WTC11 (cell line): ENCODE measurements at regions not wholly inside any gene's neighbourhood (a gene's known extent, or its start where the extent isn't known, plus 50 kb on each side); places are given as distances from the start of the nearest gene placed in this dataset.

Experiments
- ATAC-seq: fragments of 200-7000 bp; cut with Tn5 transposase; 2 replicates; pipeline ENCODE4 v1.10.0; 2021; ENCODE audit warnings: mild to moderate bottlenecking, moderate library complexity
- CTCF ChIA-PET: fragments of 300-600 bp; sonication (Branson Sonifier 250); formaldehyde crosslinking; loops from one replicate; lab custom pipeline; 2021; ENCODE audit warnings: antibody characterized with exemption; lab: Charles Lee
- POLR2A ChIA-PET: fragments of 350-600 bp; sonication (Branson Sonifier 250); formaldehyde crosslinking; loops from one replicate; lab custom pipeline; 2021; ENCODE audit warnings: antibody characterized with exemption; lab: Charles Lee
- DNase-seq: peaks from one replicate; pipeline ENCODE4 v3.0.0; 2021; ENCODE audit warnings: low spot score
- H3K27ac Mint-ChIP-seq: 2 replicates; pipeline ENCODE4 v1.8.0; 2021; ENCODE audit warnings: mixed read lengths
- H3K27me3 Mint-ChIP-seq: 2 replicates; pipeline ENCODE4 v1.8.0; 2021; ENCODE audit warnings: low read depth, mild to moderate bottlenecking, moderate library complexity, mixed read lengths
- H3K36me3 Mint-ChIP-seq: 2 replicates; pipeline ENCODE4 v1.8.0; 2021; ENCODE audit warnings: mixed read lengths
- H3K4me1 Mint-ChIP-seq: 2 replicates; pipeline ENCODE4 v1.8.0; 2022; ENCODE audit warnings: mixed read lengths
- H3K4me3 Mint-ChIP-seq: 2 replicates; pipeline ENCODE4 v1.8.0; 2021; ENCODE audit warnings: mild to moderate bottlenecking, moderate library complexity, mixed read lengths
- H3K9me3 Mint-ChIP-seq: 2 replicates; pipeline ENCODE4 v1.8.0; 2021; ENCODE audit warnings: mixed read lengths
- ARID4B ChIP-seq: sonication (generic); formaldehyde crosslinking; IDR thresholded peaks from 2 replicates; pipeline ENCODE4 v1.8.0; 2023; ENCODE audit warnings: missing genetic modification reagents, mild to moderate bottlenecking, borderline replicate concordance
- ATF2 ChIP-seq: sonication (generic); formaldehyde crosslinking; IDR thresholded peaks from 2 replicates; pipeline ENCODE4 v1.8.1; 2022; ENCODE audit warnings: low read depth, missing genetic modification reagents, borderline replicate concordance
- CDX4 ChIP-seq: fragments of 250-450 bp; sonication (Bioruptor Pico); IDR thresholded peaks from 2 replicates; pipeline ENCODE4 v1.9.0; 2021; ENCODE audit warnings: moderate library complexity, mild to moderate bottlenecking, inconsistent platforms, borderline replicate concordance
- CREB1 ChIP-seq: sonication (generic); formaldehyde crosslinking; IDR thresholded peaks from 2 replicates; pipeline ENCODE4 v1.8.0; 2023; ENCODE audit warnings: mild to moderate bottlenecking, missing genetic modification reagents
- ETV6 ChIP-seq: sonication (generic); formaldehyde crosslinking; IDR thresholded peaks from 2 replicates; pipeline ENCODE4 v1.8.1; 2022; ENCODE audit warnings: mild to moderate bottlenecking, missing genetic modification reagents
- FOXJ3 ChIP-seq: sonication (generic); formaldehyde crosslinking; IDR thresholded peaks from 2 replicates; pipeline ENCODE4 v1.9.0; 2021; ENCODE audit warnings: missing genetic modification reagents, mild to moderate bottlenecking, borderline replicate concordance
- FOXP1 ChIP-seq: sonication (generic); formaldehyde crosslinking; IDR thresholded peaks from 2 replicates; pipeline ENCODE4 v1.8.0; 2022; ENCODE audit warnings: missing genetic modification reagents, mild to moderate bottlenecking, moderate library complexity, borderline replicate concordance
- HMGA2 ChIP-seq: fragments of 250-450 bp; sonication (Bioruptor Pico); IDR thresholded peaks from 2 replicates; pipeline ENCODE4 v1.4.0; 2021; ENCODE audit warnings: mild to moderate bottlenecking, moderate library complexity
- IRF1 ChIP-seq: sonication (generic); formaldehyde crosslinking; IDR thresholded peaks from 2 replicates; pipeline ENCODE4 v1.8.0; 2023; ENCODE audit warnings: missing genetic modification reagents
- JUN ChIP-seq: sonication (generic); formaldehyde crosslinking; IDR thresholded peaks from 2 replicates; pipeline ENCODE4 v1.8.0; 2023; ENCODE audit warnings: mild to moderate bottlenecking, missing genetic modification reagents
- MAX ChIP-seq: sonication (generic); formaldehyde crosslinking; IDR thresholded peaks from 2 replicates; pipeline ENCODE4 v1.8.0; 2022; ENCODE audit warnings: mild to moderate bottlenecking, missing genetic modification reagents
- MXD4 ChIP-seq: fragments of 250-450 bp; sonication (Bioruptor Pico); IDR thresholded peaks from 2 replicates; pipeline ENCODE4 v1.8.0; 2021; ENCODE audit warnings: mild to moderate bottlenecking, moderate library complexity, borderline replicate concordance
- RELA ChIP-seq: sonication (generic); formaldehyde crosslinking; IDR thresholded peaks from 2 replicates; pipeline ENCODE4 v1.8.1; 2022; ENCODE audit warnings: missing genetic modification reagents, mild to moderate bottlenecking, borderline replicate concordance
- RORB ChIP-seq: fragments of 250-450 bp; sonication (Bioruptor Pico); IDR thresholded peaks from 2 replicates; pipeline ENCODE4 v1.9.0; 2021; ENCODE audit warnings: mild to moderate bottlenecking
- TP53 ChIP-seq: sonication (generic); formaldehyde crosslinking; IDR thresholded peaks from 2 replicates; pipeline ENCODE4 v1.8.1; 2023; ENCODE audit warnings: mild to moderate bottlenecking, missing genetic modification reagents
- ZNF423 ChIP-seq: fragments of 250-450 bp; sonication (Bioruptor Pico); IDR thresholded peaks from 2 replicates; pipeline ENCODE4 v2.1.2; 2022; ENCODE audit warnings: mild to moderate bottlenecking, moderate library complexity

GRCh38 chr17:27065588-27065987 lies 228.3 kb upstream of the WSB1 start:
- Mint-ChIP-seq H3K27me3 (peaks cover 4% of the 10 kb centered on the region), H3K36me3 (peaks cover 68% of the 10 kb centered on the region), H3K4me3 (no peak overlapping the region), H3K9me3 (peaks cover 85% of the 10 kb centered on the region), H3K4me1 (no peaks in the 10 kb centered on the region), H3K27ac (no peak overlapping the region)
- CTCF ChIA-PET, result no interaction called here
- POLR2A ChIA-PET, result no interaction called here
- DNase-seq (no peak), ATAC-seq (no peak)
- no peak for TF ChIP-seq IRF1
- TF ChIP-seq RELA (CRISPR knock-in tag), result no peak
- no peak for TF ChIP-seq ATF2 (CRISPR knock-in tag)
- no peak for TF ChIP-seq ZNF423 (CRISPR knock-in tag)

GRCh38 chr17:27066315-27066714 lies 227.6 kb upstream of the WSB1 start:
- ChIA-PET CTCF (no interaction called here), POLR2A (no interaction called here)
- no peak overlapping the region for H3K27ac Mint-ChIP-seq
- H3K36me3 Mint-ChIP-seq, result peaks cover 76% of the 10 kb centered on the region
- no peak overlapping the region for H3K4me3 Mint-ChIP-seq
- DNase-seq, result no peak
- no peaks in the 10 kb centered on the region for H3K4me1 Mint-ChIP-seq
- TF ChIP-seq MAX (CRISPR knock-in tag) (no peak), MXD4 (CRISPR knock-in tag) (no peak), TP53 (CRISPR knock-in tag) (no peak), CDX4 (no peak), JUN (CRISPR knock-in tag) (no peak), ARID4B (CRISPR knock-in tag) (no peak), FOXP1 (no peak), FOXJ3 (CRISPR knock-in tag) (no peak), RORB (CRISPR knock-in tag) (no peak)
- no peak for ATAC-seq
- H3K27me3 Mint-ChIP-seq, result peaks cover 4% of the 10 kb centered on the region
- peaks cover 91% of the 10 kb centered on the region for H3K9me3 Mint-ChIP-seq

- Mint-ChIP-seq H3K27ac (no peak overlapping the region), H3K4me3 (no peak overlapping the region), H3K27me3 (peaks cover 9% of the 10 kb centered on the region), H3K36me3 (peaks cover 74% of the 10 kb centered on the region), H3K4me1 (no peaks in the 10 kb centered on the region), H3K9me3 (peaks cover 91% of the 10 kb centered on the region)
- DNase-seq (no peak), ATAC-seq (no peak)
- TF ChIP-seq RORB (CRISPR knock-in tag) (no peak), ETV6 (CRISPR knock-in tag) (no peak), ARID4B (CRISPR knock-in tag) (no peak), HMGA2 (CRISPR knock-in tag) (no peak), CREB1 (CRISPR knock-in tag) (no peak)
- CTCF ChIA-PET, result no interaction called here
- POLR2A ChIA-PET, result no interaction called here
These were observed 223.9 kb upstream of the WSB1 start for GRCh38 chr17:27069842-27070508.
